Nephron (organoid): ENCODE measurements at regions not wholly inside any gene's neighbourhood (a gene's known extent, or its start where the extent isn't known, plus 50 kb on each side); places are given as distances from the start of the nearest gene placed in this dataset.

Source experiments
- H3K27ac Mint-ChIP-seq, 3 experiments: 2 replicates each; pipeline ENCODE4 v1.8.0; 2020; ENCODE audit warnings: mixed read lengths in 3 of 3, mild to moderate bottlenecking in 2 of 3, moderate library complexity in 1 of 3
- H3K27me3 Mint-ChIP-seq: 2 replicates; pipeline ENCODE4 v1.8.0; 2021; ENCODE audit warnings: low read depth, mild to moderate bottlenecking, moderate library complexity, mixed read lengths
- H3K36me3 Mint-ChIP-seq: 2 replicates; pipeline ENCODE4 v1.8.0; 2020; ENCODE audit warnings: low read depth, mixed read lengths
- H3K4me1 Mint-ChIP-seq: 2 replicates; pipeline ENCODE4 v1.8.0; 2020; ENCODE audit warnings: mixed read lengths
- H3K4me3 Mint-ChIP-seq, 3 experiments: 2 replicates each; pipeline ENCODE4 v1.8.0; 2020; ENCODE audit warnings: mild to moderate bottlenecking in 3 of 3, mixed read lengths in 3 of 3, moderate library complexity in 2 of 3
- H3K9me3 Mint-ChIP-seq: 2 replicates; pipeline ENCODE4 v1.8.0; 2020; ENCODE audit warnings: mixed read lengths
- TF ChIP-seq, protein P1 (sequence below), 3 experiments: fragments of 200-600 bp; sonication (generic); IDR thresholded peaks; one replicate each; pipeline ENCODE4 v1.5.0; 2021; ENCODE audit warnings: antibody characterized with exemption in 3 of 3; ENCODE audit not compliant: unreplicated experiment in 3 of 3

DNA sequence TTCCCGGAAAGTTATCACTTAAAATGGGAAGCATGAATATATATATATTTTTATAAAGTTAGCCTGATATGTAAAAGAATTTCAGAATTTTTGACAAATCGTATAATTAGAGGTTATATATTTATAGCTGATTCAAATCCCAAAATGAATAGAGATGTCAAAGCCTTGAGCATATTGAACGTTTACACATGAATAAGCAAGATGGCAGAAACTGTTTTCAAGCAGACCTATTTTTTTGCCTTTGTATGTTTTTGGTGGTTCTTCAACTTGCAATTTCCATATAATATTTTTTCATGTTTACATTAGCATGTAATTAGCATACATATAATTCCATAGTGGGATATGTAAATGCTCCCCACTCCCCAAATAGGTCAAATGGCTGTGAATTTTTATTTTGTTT lies 189.9 kb downstream of the PRL start:
- Mint-ChIP-seq H3K4me3 (no peak overlapping the region), H3K36me3 (peaks cover 54% of the 10 kb centered on the region), H3K27me3 (no peaks in the 10 kb centered on the region), H3K27ac (no peak overlapping the region), H3K4me1 (peaks cover 4% of the 10 kb centered on the region), H3K9me3 (peaks cover 6% of the 10 kb centered on the region)
- TF ChIP-seq, protein P1, sequence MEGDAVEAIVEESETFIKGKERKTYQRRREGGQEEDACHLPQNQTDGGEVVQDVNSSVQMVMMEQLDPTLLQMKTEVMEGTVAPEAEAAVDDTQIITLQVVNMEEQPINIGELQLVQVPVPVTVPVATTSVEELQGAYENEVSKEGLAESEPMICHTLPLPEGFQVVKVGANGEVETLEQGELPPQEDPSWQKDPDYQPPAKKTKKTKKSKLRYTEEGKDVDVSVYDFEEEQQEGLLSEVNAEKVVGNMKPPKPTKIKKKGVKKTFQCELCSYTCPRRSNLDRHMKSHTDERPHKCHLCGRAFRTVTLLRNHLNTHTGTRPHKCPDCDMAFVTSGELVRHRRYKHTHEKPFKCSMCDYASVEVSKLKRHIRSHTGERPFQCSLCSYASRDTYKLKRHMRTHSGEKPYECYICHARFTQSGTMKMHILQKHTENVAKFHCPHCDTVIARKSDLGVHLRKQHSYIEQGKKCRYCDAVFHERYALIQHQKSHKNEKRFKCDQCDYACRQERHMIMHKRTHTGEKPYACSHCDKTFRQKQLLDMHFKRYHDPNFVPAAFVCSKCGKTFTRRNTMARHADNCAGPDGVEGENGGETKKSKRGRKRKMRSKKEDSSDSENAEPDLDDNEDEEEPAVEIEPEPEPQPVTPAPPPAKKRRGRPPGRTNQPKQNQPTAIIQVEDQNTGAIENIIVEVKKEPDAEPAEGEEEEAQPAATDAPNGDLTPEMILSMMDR (IDR thresholded peaks at IDR 0.05; ENCODE audit: unreplicated experiment in 3 of 3) = no peak

DNA sequence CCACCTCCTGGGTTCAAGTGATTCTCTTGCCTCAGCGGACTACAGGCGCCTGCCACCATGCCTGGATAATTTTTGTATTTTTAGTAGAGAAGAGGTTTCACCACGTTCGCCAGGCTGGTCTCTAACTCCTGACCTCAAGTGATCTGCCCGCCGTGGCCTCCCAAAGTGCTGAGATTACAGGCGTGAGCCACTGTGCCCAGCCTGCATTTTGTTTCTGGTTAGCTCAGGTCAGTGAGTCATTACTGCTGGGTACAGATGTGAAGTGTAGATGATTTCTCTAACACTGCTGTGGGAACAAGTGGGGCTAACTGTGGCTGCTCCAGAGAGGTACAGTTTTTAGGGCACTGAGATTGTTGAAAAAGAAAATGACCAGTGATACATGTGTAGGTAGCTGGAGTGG lies 188.6 kb downstream of the PRL start:
- TF ChIP-seq, protein P1 (IDR thresholded peaks at IDR 0.05; ENCODE audit: unreplicated experiment in 3 of 3) = no peak
- Mint-ChIP-seq H3K4me1 (peaks cover 4% of the 10 kb centered on the region), H3K27ac (peak overlapping the region in 1 of 3 experiments; percentile 65), H3K4me3 (no peak overlapping the region), H3K27me3 (no peaks in the 10 kb centered on the region), H3K36me3 (peaks cover 54% of the 10 kb centered on the region), H3K9me3 (no peaks in the 10 kb centered on the region)

DNA sequence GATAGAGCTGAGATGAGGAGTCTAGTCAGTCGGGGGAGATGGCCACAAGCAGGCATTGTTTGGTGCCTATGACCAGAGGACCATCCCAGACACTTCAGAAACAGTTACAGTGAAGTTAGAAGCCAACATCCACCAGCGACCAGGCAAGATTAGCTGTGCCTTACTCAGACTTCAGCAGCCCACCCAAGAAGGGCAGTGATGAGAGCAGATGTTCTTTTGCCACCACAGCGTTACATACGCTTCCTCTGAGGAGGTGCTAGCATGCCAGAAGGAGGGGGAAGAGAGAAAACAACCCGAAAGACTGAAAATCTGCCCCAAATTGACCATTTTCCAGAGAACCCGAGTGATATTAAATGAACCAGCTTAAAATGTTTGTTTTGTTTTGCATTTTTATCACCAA lies 186.8 kb downstream of the PRL start:
- no peak overlapping the region for H3K27ac Mint-ChIP-seq
- TF ChIP-seq, protein P1 (IDR thresholded peaks at IDR 0.05; ENCODE audit: unreplicated experiment in 3 of 3) = no peak
- H3K4me1 Mint-ChIP-seq = peaks cover 4% of the 10 kb centered on the region
- H3K4me3 Mint-ChIP-seq = no peak overlapping the region
- no peaks in the 10 kb centered on the region for H3K9me3 Mint-ChIP-seq
- no peaks in the 10 kb centered on the region for H3K27me3 Mint-ChIP-seq
- H3K36me3 Mint-ChIP-seq = peaks cover 54% of the 10 kb centered on the region

DNA sequence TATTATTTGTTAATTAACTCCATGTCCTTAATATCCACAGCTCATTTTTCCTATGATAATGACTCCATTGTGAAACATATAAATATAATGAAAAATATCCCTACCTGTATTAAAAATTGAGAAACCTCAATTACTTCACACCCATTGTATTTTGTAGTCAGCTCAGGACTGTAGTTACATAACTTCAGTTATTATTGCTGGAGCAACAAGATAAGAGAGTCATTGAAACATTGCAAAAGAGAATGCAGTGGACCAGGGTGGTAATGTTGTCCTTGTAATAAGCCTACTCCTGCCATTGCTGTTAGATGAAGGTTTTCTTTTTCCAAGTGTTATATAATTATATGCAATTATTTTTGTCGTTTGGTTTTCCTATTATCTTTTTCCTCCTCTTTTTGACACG lies 184.4 kb downstream of the PRL start:
- Mint-ChIP-seq H3K9me3 (no peaks in the 10 kb centered on the region), H3K27me3 (no peaks in the 10 kb centered on the region), H3K27ac (no peak overlapping the region), H3K4me1 (peaks cover 4% of the 10 kb centered on the region), H3K36me3 (peaks cover 59% of the 10 kb centered on the region), H3K4me3 (no peak overlapping the region)
- TF ChIP-seq, protein P1 (IDR thresholded peaks at IDR 0.05; ENCODE audit: unreplicated experiment in 3 of 3) = no peak

DNA sequence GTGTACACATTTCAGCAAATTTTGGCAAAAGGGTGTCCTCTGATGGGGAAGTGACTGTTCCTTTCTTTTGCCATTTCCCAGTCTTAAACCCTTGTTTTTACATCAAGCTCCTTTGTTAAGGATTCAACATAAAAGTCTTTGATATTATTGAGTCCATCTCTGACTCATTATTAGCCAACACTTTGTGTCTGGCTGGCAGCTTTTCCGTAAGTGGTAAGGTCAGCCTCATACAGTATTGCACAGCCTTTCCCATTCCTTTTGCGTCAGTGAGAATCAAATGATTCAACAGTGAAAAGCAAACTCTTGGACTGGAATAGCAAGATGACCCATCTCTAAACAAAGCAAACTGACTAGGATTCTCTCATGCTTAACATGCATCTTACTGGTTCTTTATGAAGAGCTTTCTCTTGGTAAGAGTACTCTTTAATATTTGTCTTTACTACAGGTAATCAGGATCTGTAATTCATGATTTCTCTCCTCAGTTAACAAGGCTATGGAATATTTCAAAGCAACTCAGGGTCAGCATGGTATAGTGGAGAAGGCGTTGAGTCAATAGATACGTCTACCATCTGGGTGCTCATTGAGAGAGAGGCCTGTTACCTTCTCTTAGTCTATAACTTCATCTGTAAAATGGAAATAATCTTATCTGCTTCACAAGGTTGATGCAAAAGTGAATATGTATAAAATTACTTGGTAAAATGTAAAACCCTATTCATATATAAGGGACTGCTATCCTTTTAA lies 183.6 kb downstream of the PRL start:
- H3K36me3 Mint-ChIP-seq = peaks cover 64% of the 10 kb centered on the region
- TF ChIP-seq, protein P1 (IDR thresholded peaks at IDR 0.05; ENCODE audit: unreplicated experiment in 3 of 3) = no peak

DNA sequence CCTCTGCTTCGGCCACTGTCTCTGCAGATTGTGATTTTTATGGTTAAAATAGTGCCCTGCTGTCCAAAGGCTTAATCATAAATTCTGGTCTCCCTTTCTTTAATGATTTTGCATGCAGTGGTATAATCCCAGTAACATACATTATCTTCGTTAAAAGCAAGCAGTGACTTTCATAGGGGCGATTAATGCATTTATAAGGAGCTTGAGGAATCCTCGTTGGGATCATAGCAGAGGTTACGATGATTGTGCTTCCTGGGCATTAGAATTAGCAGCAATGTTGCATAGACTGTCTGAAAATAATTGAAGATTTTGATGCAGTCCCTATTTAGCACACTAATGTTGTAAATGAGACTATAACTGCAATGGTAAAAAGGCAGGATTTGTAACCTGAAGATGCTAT lies 181.3 kb downstream of the PRL start:
- Mint-ChIP-seq H3K27me3 (no peaks in the 10 kb centered on the region), H3K4me3 (no peak overlapping the region), H3K27ac (no peak overlapping the region), H3K9me3 (no peaks in the 10 kb centered on the region), H3K4me1 (peaks cover 4% of the 10 kb centered on the region), H3K36me3 (peaks cover 64% of the 10 kb centered on the region)
- TF ChIP-seq, protein P1 (IDR thresholded peaks at IDR 0.05; ENCODE audit: unreplicated experiment in 3 of 3) = no peak

More for the DNA sequence above, 183.6 kb downstream of the PRL start:
- H3K27ac Mint-ChIP-seq = no peak overlapping the region
- H3K27me3 Mint-ChIP-seq = no peaks in the 10 kb centered on the region
- H3K4me3 Mint-ChIP-seq = no peak overlapping the region
- no peaks in the 10 kb centered on the region for H3K9me3 Mint-ChIP-seq
- peaks cover 3% of the 10 kb centered on the region for H3K4me1 Mint-ChIP-seq
